Activated effector memory CD4-positive, alpha-beta T cell treated with anti-CD3 and anti-CD28 coated beads, Interleukin-2, amount 50 U/mL, for 16 hours (primary cell): ENCODE measurements at regions not wholly inside any gene's neighbourhood (a gene's known extent, or its start where the extent isn't known, plus 50 kb on each side); places are given as distances from the start of the nearest gene placed in this dataset.

ENCODE experiments used
- DNase-seq: peaks from one replicate; pipeline ENCODE4 v3.0.0-alpha.2; 2020

DNA sequence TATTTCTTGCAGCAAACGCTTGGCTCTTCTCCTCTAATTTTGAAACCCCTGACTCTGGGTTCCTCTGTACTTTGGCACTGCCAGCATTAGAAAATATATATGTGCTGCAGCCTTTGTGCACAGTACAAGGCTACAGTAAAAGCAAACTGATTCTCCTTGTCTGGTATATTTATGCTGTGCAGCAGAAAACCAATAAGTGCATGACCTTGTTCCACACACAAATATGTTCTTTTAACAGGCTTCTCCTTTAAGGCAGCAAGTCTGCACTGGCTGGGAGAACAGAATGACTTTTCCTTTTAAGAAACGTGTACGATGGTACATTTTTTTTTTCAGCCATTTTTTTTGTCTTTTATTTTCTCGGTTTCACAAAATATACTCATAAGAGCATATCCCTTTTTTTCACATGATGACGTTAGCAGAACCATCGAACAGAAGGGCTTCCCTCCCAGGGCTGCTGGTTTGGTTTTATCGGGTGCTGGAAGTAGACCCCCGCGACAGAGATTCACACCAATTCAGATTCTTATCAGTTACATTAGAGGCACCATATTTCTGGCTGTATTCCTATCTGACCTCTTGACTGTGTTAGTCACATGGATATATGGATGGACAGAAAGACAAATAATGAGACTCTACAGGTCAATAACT is 129.9 kb upstream of the ARID1B start:
- DNase-seq = no peak

DNA sequence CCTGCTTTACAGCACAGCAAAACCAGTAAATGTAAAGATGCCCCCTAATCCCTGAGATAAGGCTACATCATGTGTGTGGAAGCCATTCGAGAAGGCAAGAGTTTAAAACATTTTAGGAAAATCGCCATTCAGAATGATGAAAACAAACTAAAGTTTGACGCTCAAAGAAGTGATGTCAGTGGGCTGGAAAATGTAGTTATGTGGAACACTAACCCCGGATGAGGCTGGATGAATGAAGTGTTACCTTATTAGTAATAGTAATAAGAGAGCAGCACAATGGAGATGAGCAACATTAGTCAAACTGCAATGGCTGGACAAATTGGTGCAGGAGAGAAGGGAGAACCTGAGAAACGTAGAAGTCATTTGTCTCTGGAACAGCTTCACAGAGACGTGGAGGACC is 130.7 kb upstream of the ARID1B start:
- no peak for DNase-seq

DNA sequence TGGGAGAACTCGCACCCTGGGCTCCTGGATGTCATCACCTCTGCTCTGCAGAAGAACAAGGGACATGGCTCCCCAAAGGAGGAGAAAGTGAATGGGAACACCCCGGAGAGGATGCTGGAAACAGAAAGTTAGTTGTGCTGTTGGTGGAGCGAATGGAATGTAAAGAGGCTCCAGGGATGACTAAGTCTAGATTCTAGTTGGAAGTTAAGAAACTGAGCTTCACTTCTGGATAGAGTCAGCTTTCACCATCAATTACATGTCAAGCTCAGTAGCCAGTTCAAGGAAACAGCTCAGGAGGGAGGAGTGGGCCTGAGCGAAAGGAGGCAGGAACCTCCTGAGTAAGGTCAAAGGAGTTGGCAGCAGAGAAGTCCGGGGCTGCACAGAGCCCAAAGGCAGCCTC is 132.1 kb upstream of the ARID1B start:
- DNase-seq = no peak

DNA sequence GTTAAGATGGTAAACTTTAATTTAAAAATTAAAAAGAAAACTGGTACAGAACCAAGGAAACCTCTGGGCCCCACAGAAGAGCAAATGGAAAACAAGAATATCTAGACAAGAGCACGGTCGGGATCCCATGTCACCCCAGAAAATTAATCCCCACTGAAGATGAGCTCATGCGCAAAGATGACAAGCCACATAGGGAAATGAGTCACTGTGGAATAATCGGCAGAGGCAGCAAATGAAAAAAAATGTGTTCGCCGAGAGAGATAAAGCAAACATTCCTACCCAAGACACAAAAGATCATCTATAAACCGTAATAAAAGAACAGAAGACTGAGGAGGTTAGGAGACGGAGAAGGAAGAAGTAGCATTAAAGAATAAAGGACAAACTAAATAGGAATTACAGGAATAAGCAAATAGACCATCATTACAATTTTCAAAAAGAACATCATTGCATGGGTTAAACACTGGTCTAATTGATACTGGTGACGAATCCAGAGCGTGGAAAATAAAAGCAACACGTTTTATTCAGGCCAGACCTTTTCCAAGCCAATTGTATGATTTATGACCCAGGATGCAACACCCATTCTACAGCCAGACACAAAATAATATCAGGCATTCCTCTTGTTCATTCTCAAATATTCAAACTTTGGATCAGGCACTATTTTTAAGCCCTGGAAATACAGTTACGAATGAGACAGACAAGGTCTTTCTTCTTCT is 138.0 kb upstream of the ARID1B start:
- DNase-seq = no peak

DNA sequence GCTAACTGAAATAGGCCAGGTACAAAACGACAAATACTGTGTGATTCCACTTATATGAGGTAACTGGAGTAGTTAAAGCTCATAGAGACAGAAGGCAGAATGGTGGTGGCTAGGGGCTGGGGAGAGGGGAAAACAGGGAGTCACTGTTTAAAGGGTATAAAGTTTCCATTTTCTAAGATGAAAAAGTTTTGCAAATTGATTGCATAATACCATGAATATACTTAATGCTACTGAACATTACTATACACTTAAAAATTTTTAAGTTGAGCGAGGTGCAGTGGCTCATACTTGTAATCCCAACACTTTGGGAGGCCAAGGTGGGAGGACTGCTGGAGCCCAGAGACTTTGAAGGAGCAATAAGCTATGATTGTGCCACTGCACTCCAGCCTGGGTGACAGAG is 138.6 kb upstream of the ARID1B start:
- DNase-seq = no peak

DNA sequence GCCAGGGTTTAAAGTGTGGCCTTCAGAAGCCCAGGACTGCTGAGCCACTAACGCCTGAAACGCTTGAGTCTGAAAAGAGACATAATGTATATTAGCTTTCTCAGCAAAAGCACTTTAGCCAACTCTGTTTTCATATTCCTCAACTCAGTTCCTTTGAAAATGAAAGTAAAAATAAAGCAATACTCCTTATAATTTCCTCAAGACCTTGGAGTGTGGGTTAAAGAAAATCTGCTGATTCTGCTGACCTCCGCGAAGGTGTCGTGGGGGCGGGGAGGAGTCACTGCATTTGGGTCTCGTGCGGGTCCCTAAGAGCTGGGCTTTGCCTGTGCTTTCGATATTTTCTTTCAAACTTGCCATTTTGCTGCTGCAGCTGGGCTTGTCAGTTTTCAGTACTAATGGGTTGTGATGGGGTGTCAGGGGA is 142.2 kb upstream of the ARID1B start:
- DNase-seq = no peak

DNA sequence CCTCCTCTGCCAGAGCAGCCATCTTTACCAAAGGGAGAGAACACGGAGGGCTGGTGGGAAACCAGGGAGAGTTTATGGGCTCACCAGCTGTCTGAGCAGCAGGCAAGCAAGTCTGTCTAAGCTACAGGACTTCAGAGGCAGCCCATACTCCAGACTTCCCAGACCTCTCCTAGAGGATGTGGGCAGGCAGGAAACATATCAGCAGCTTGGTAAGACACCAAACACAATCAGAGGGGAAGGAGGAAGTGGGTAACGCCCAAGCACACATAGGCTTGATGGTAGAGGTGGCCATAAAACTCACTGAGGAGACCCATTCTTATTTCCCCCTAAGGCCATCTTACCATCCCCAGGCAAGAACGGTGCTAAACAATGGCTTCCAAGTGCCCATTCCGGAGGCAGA is 143.1 kb upstream of the ARID1B start:
- DNase-seq = no peak

DNA sequence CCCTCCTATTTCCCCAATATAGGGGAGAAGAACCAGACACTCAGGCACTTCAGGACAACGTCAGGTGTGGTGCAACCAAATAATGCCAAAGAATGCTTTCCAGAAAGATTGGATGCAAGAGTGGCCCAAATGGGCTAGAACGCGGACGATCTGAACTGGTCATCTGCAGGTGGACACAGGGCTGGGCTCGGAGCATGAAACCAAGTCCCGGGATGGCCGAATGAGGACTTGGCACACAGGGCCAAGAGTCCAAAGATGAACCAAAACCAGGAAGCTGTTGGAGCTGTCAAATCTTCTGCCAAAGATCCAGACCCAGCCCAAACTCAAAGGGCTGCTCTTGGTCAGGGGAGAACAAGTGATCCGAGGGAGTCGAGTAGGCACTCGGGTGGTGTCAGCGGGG is 143.9 kb upstream of the ARID1B start:
- no peak for DNase-seq

DNA sequence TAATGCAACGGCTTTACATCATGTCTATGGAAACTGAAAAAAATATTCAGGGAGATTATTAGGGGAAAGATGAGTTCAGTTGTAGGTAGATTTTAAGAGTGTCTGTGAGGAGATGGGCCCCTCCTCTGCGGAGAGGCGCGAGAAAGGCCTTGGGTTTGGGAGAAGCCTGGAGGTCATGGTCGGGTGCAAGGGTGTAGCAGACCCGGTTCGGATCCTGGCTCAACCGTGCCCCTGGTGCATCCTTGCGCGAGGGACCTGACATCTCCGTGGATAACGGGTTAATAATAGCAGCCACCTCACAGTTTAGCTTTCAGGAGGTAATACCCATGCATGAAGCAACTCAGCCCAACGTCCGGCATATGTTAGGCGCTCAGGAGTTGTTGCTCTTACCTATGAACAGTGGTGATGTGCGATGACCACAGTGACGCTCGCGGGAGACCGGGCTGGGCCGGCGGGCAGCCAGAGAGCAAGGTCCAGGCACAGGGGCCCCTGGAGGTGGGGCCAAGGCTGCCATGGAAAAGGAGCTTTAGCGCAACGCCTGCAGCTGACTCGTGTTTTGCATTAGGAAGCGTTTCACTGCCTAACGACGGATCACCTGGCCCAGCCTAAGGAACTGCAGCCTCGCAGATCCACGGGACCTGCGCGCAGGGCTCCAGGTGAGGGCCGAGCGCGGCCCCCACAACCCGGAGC is 146.4 kb upstream of the ARID1B start:
- DNase-seq = no peak

DNA sequence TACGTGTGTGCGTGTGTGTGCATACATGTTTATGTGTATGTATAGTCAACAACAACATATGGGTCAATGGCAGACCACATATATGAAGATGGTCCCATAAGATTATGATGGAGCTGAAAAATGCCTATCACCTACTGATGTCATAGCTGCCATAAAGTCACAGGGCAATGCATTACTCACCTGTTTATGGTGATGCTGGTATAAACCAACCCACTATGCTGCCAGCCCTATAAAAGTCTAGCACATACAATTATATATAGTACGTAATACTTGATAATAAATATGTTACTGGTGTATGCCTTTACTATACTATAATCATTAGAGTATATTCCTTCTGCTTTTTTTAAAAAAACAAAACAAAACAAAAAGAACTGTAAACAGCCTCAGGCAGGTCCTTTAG is 148.4 kb upstream of the ARID1B start:
- DNase-seq = no peak

DNA sequence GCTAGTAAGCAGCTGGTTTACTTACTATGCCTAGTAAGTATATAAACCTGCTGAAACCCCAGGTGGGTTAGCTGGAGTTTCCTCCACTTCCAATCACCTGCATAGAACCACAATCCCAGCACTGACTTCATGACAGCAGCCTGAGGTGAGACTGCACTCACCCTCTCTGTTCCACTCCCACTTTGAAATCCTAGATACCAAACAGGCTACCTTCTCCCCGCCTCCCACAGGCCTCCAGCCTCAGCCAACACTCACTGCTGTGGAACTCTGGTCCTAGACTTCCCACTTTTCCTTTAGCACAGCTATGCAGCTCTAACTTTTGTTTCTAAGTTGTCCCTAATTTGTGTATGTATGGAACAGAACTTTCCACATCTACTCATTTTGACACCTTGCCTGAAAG is 149.7 kb upstream of the ARID1B start:
- DNase-seq = no peak

DNA sequence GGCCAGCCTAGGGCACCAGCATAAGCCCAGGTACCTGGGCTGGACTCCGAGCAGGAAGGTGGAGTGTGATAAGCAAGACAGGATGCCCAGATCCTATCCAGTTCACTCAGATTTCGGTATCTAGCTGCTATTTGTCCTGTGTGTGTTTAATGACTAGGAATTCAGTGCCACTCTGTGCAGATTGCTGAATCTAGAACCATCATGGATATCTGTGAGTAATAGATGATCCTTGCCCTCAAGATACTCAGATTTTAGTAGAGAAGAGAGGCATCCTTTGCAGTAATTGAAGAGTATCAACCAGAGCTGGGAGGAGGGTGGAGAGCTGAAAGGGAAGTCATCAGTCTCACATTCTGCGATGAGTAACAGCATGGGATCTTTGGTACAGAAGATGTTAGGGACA is 155.0 kb upstream of the ARID1B start:
- DNase-seq = no peak

DNA sequence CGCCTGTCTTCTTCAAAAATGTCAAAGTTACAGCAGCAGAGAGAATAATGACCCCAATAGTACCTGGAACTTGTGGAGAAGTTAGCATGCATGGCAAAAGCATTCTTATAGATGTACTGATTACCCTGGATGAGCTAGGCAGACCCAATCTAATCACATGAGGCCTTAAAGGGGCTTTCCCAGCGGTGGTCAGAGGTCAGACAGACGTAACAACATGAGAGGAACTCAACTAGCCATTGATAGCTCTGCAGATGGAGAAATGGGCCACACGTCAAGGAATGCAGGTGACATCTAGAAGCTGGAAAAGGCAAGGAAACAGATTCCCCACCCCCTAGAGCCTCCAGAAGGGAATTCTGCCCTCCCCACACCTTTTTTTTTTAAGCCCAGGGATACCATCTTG is 156.8 kb upstream of the ARID1B start:
- no peak for DNase-seq

DNA sequence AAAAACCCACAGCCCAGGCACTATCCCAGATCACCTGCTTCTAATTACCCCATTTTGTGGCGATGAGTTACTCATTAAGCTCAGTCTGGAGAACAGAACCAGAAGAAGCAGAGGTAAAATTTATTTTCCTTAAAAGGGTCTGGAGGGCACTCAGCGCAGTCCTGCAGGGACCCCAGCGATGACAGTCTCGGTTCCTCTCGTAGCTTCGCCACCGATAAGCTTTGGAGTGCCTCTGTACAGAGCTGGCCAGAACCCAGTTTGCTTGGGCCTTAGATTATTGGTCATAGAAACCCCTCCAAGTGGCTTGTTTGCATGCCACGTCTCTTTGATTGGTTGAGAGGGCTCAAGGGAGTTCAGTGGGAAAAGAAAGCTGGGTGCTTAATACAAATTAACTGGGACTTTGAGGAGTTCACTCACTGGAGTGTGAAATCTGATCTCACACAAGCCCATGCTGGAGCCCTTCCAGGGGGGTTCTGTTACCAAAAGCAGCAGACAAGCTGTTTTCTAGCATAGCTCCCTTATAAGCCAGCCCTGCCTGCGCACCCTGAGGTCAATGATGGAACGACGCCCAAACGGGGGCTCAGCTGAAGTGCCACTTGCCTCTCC is 158.5 kb upstream of the ARID1B start:
- DNase-seq = no peak

DNA sequence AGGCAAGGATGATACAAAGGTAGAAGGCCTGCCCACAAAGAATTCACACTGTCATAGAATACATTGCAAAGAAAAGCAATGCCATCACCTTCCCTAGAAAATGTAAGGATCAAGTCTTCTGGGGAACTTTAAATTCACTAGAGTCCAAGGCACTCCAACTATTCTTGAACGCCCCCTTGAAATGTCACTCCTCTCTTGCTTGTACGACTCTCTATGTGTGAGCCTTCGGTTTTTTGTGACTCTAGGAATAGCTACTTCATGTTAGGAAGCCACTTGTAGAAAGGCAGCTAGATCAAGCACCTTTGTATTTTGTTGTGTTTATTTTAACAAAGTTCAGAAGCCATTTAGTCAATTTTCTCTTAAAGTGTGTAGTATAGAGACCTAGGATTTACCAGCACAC is 159.2 kb upstream of the ARID1B start:
- DNase-seq = no peak

DNA sequence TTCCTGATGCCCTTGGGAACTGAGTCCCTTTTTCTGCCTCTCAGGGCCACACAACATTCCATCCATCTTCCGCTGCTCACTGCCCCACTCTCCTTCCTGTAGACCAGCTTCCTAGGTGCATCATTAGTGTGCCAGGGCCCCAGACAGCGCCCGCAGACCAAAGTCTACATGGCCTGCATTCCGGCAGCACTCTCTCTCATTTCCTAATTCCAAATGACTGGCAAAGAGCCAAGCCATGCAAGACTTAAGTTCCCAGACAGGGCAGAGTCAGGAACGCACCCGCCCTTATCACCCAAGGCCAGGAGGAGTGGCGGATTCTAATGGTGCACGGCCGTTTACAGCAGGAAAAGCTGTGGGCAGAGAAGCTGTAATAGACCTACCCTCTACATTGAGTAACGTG is 159.8 kb upstream of the ARID1B start:
- DNase-seq = no peak

DNA sequence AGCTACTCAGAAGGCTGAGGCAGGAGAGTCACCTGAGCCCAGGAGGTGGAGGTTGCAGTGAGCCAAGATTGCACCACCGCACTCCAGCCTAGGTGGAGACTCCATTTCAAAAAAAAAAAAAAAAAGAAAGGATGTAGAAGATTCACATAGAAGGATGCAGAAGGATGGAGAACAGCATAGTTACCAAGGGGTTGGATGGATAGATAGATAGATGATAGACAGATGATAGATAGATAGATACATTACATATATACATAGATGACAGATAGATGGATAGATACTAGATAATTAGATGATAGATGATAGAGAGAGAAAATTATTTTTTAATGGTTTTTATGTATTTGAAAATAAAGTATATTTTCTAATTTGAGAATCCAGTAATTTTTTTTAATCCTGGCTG is 160.7 kb upstream of the ARID1B start:
- no peak for DNase-seq

DNA sequence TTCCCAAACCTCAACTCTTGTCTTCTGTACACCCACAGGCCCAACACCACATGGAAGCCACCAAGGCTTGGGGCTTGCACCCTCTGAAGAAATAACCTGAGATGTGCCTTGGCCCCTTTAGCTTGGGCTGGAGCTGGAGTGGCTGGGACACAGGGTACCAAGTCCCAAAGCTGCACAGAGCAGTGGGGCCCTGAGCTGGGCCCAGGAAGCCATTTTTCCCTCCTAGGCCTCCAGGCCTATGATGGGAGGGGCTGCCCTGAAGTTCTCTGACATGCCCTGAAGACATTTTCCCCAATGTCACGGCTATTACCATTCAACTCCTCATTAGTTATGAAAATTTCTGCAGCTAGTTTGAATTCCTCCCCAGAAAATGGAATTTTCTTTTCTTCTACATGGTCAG is 163.2 kb upstream of the ARID1B start:
- no peak for DNase-seq

DNA sequence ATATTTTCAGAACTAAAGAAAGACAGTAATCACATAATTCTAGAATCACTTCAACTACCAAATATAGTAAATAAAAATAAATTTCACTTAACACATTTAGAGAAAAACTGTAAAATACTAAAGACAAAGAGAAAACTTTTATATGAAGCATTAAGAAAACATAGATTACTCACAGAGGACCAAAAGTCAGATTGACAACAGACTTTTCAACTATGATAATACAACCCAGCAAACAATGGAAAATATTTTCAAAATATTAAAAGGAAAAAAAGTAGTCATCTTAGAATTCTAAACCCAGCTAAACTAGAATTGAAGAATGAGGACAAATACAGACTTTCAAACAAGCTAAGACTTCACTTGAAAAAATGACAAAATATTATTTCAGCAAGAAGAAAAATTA is 164.8 kb upstream of the ARID1B start:
- DNase-seq = no peak

DNA sequence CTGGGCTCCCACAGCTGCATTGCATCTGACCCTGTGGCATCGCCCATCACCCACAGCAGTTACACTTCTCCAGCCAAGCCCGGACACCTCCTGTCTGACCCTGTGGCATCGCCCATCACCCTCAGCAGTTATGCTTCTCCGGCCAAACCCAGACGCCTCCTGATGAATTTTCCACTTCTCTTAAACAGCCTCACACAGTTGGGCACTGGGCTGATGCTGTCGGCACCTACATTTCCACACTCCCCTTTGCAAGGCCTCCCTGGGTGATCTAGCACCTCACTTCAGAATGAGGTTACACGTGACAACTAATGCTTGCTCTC is 175.2 kb upstream of the ARID1B start:
- DNase-seq = no peak

DNA sequence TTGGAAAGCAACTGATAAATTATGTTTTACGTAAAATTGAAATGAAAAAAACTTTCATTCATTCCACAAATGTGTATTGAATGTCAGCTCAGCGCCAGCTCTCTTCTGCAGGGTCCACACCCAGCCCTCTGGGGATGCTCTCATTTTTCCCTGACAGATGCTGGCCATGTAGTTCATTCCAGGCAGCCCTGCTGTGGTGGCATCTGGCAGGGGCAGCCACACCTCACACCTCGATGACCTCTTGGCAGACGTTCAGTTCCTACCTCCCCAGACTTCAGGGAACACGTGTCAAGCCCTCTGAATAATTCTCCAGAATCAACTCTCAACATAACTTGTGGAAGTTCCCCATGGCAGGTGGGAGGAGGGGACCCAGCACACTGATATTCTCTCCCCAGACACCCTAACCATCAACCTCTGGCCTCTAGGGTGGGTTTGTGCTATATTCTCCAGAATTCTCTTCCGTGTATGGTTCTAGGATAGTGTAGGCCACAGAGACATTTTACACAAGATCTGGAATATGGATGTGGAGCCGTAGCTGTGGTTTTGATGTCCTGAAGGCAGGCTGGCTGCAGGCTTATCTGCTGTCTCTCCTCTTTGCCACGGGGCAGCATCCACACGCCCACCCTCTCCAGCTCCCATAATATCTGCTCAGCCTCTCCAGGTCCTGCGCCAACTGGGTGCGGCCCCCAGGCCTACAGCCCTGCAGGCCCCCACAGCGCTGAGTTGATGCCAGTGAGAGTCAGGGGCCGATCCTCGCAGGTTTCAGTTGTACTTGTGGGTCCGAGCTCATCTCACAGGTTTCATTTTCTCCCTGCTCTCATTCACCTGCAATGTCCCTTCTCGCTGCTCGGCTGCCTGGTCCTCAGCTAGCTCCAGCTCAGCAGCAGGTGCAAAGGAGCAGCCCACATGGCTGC is 175.8 kb upstream of the ARID1B start:
- no peak for DNase-seq

DNA sequence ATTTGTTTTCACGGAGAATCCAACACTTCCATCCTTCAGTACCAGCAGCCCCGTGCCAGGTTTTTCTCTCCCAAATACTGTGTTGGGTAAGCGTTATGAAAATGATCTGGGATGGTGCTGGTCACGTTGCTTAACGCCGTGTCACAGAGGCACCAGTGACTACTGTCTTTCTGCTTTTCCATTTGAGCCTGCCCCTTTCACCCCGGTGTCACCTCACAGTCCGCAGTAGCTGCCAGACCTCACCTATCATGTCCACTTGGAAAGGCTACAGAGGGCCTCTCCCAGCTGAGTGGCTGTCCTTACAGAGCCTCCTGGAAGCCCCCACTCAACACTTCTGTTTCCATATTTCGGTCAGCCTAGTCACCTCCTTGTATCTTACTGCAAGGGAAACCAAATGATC is 176.5 kb upstream of the ARID1B start:
- DNase-seq = no peak

DNA sequence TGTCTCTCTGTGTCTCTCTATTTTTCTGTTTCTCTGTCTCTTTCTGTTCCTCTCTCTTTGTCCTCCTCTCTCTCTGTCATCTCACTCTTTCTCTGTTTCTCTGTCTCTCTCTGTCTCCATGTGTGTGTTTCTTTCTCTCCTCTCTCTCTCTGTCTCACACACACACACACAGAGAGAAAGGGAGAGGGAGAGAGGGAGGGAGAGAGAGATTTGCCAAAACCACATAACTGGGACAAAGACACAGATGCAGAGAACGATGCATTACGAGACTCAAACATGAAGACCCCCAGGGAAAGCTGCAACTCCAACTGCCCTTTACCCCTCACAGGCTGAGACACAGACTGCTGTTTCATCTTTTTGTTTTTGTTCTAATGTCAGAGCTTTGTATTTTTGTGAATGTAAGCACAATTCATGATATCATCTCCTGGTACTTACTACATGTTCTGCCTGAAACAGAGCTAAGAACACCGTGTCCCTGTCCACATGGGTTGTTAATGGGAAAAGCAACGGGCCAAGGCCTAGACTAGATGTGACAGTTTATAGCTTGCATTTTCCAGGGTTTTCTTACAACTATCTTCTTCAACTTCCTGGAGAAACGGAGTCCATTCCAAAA is 177.1 kb upstream of the ARID1B start:
- DNase-seq = no peak
